Smooth muscle cell (in vitro differentiated cells): ENCODE measurements at regions not wholly inside any gene's neighbourhood (a gene's known extent, or its start where the extent isn't known, plus 50 kb on each side); places are given as distances from the start of the nearest gene placed in this dataset.

Experiments used
- DNase-seq: peaks from one replicate; lab custom pipeline; 2025; ENCODE audit not compliant: unreplicated experiment; lab: John Stamatoyannopoulos, UW
- H2AFZ ChIP-seq: fragments of 200-600 bp; sonication (generic); 2 replicates; pipeline ENCODE4 v1.6.0; 2016; ENCODE audit warnings: antibody characterized with exemption, low read depth, mild to moderate bottlenecking
- H3F3A ChIP-seq: fragments of 200-600 bp; sonication (generic); 2 replicates; pipeline ENCODE4 v1.6.0; 2017; ENCODE audit warnings: antibody characterized with exemption, low read depth
- H3K27ac ChIP-seq: fragments of 200-600 bp; sonication (generic); 2 replicates; pipeline ENCODE4 v1.5.1; 2016; ENCODE audit warnings: low read depth, mild to moderate bottlenecking
- H3K27me3 ChIP-seq: fragments of 200-600 bp; sonication (generic); 2 replicates; pipeline ENCODE4 v1.6.1; 2016; ENCODE audit warnings: low read depth, mild to moderate bottlenecking
- H3K36me3 ChIP-seq: fragments of 200-600 bp; sonication (generic); 2 replicates; pipeline ENCODE4 v1.5.1; 2016; ENCODE audit warnings: low read depth
- H3K4me1 ChIP-seq: fragments of 200-600 bp; sonication (generic); 2 replicates; pipeline ENCODE4 v1.5.1; 2016; ENCODE audit warnings: low read depth
- H3K4me2 ChIP-seq: fragments of 200-600 bp; sonication (generic); 2 replicates; pipeline ENCODE4 v1.6.0; 2016; ENCODE audit warnings: mild to moderate bottlenecking
- H3K4me3 ChIP-seq: fragments of 200-600 bp; sonication (generic); 2 replicates; pipeline ENCODE4 v1.5.1; 2016; ENCODE audit warnings: mild to moderate bottlenecking
- H3K79me2 ChIP-seq: fragments of 200-600 bp; sonication (generic); 2 replicates; pipeline ENCODE4 v1.6.0; 2016; ENCODE audit warnings: low read depth, mild to moderate bottlenecking
- H3K9ac ChIP-seq: fragments of 200-600 bp; sonication (generic); 2 replicates; pipeline ENCODE4 v1.6.0; 2016; ENCODE audit warnings: low read depth
- H3K9me3 ChIP-seq: fragments of 200-600 bp; sonication (generic); replicated peaks from 2 replicates; pipeline ENCODE4 v1.5.1; 2016; ENCODE audit warnings: low read depth
- H4K20me1 ChIP-seq: fragments of 200-600 bp; sonication (generic); 2 replicates; pipeline ENCODE4 v1.6.0; 2016; ENCODE audit warnings: low read depth
- CTCF ChIP-seq: fragments of 200-600 bp; sonication (generic); IDR thresholded peaks from 2 replicates; pipeline ENCODE4 v1.5.1; 2017; ENCODE audit warnings: borderline replicate concordance, mild to moderate bottlenecking, antibody characterized with exemption; ENCODE audit not compliant: insufficient read depth, poor library complexity, severe bottlenecking
- WGBS: methylation state at CpG from one replicate; pipeline ENCODE4 v1.1.7; 2016; ENCODE audit warnings: low lambda C conversion rate; 5-methylcytosine and 5-hydroxymethylcytosine counted together

- H3K4me1 ChIP-seq: no peaks in the 10 kb centered on the region
- H3K36me3 ChIP-seq: no peaks in the 10 kb centered on the region
- H3K4me2 ChIP-seq: no peak overlapping the region
- no peak overlapping the region for H3K4me3 ChIP-seq
- H3K27me3 ChIP-seq: no peaks in the 10 kb centered on the region
- no peak overlapping the region for H3K9ac ChIP-seq
- H3K79me2 ChIP-seq: no peaks in the 10 kb centered on the region
- 94% methylated on average over 4 of the region's 4 CpGs for WGBS
- TF ChIP-seq CTCF: no peak
- H2AFZ ChIP-seq: no peak overlapping the region
- DNase-seq: no peak
- H3K9me3 ChIP-seq: no peaks in the 10 kb centered on the region
- H3K27ac ChIP-seq: no peak overlapping the region
- H3F3A ChIP-seq: no peaks in the 10 kb centered on the region
- no peaks in the 10 kb centered on the region for H4K20me1 ChIP-seq
Measured at GRCh38 chr3:152011812-152012735, 138.6 kb downstream of the SUCNR1 start.

- H2AFZ ChIP-seq: no peak overlapping the region
- no peaks in the 10 kb centered on the region for H3K4me1 ChIP-seq
- DNase-seq: no peak
- no peak overlapping the region for H3K4me3 ChIP-seq
- no peak overlapping the region for H3K9ac ChIP-seq
- H3K36me3 ChIP-seq: no peaks in the 10 kb centered on the region
- H3K9me3 ChIP-seq: no peaks in the 10 kb centered on the region
- H3K27ac ChIP-seq: no peak overlapping the region
- H3K4me2 ChIP-seq: no peak overlapping the region
- H3K27me3 ChIP-seq: no peaks in the 10 kb centered on the region
- 57% methylated on average over 2 of the region's 2 CpGs for WGBS
- H3K79me2 ChIP-seq: no peaks in the 10 kb centered on the region
- TF ChIP-seq CTCF: no peak
- H4K20me1 ChIP-seq: no peaks in the 10 kb centered on the region
- no peaks in the 10 kb centered on the region for H3F3A ChIP-seq
Measured at GRCh38 chr3:152019508-152019907, 146.1 kb downstream of the SUCNR1 start.

GRCh38 chr3:152021951-152022461 is 148.6 kb downstream of the SUCNR1 start:
- Histone ChIP-seq H3K4me3 (no peak overlapping the region), H3K36me3 (no peaks in the 10 kb centered on the region), H3K9ac (no peak overlapping the region), H3K4me1 (peaks cover 6% of the 10 kb centered on the region), H3K4me2 (peak overlapping the region; percentile 14), H3K27me3 (no peaks in the 10 kb centered on the region), H4K20me1 (no peaks in the 10 kb centered on the region), H2AFZ (no peak overlapping the region), H3K9me3 (no peaks in the 10 kb centered on the region), H3K79me2 (no peaks in the 10 kb centered on the region), H3F3A (no peaks in the 10 kb centered on the region), H3K27ac (peak overlapping the region; percentile 72)
- TF ChIP-seq CTCF: no peak
- WGBS: 55% methylated on average over 4 of the region's 4 CpGs
- no peak for DNase-seq

- TF ChIP-seq CTCF: peak; percentile 35
- DNase-seq: no peak
- no peaks in the 10 kb centered on the region for H3K79me2 ChIP-seq
- no peaks in the 10 kb centered on the region for H3K9me3 ChIP-seq
- no peak overlapping the region for H3K9ac ChIP-seq
- no peak overlapping the region for H3K4me3 ChIP-seq
- H4K20me1 ChIP-seq: no peaks in the 10 kb centered on the region
- H2AFZ ChIP-seq: peak overlapping the region; percentile 38
- 36% methylated on average over 5 of the region's 5 CpGs for WGBS
- no peaks in the 10 kb centered on the region for H3K27me3 ChIP-seq
- peak overlapping the region; percentile 83 for H3K27ac ChIP-seq
- H3F3A ChIP-seq: no peaks in the 10 kb centered on the region
- H3K4me1 ChIP-seq: peaks cover 6% of the 10 kb centered on the region
- no peaks in the 10 kb centered on the region for H3K36me3 ChIP-seq
- peak overlapping the region; percentile 69 for H3K4me2 ChIP-seq
Measured at GRCh38 chr3:152026033-152026556, 152.7 kb downstream of the SUCNR1 start.
